NB4 (cell line): ENCODE measurements at regions not wholly inside any gene's neighbourhood (a gene's known extent, or its start where the extent isn't known, plus 50 kb on each side); places are given as distances from the start of the nearest gene placed in this dataset.

Experiments
- DNase-seq: peaks from one replicate; pipeline ENCODE4 v3.0.0; 2010; ENCODE audit warnings: low read depth
- H3K4me3 ChIP-seq: one replicate; pipeline ENCODE4 v1.5.1; 2011; ENCODE audit warnings: mild to moderate bottlenecking, low read depth, low read length, moderate library complexity
- MYC ChIP-seq: IDR thresholded peaks from 2 replicates; pipeline ENCODE4 v1.6.1; 2011; ENCODE audit warnings: low read depth, low read length
- POLR2A ChIP-seq: IDR thresholded peaks from 2 replicates; pipeline ENCODE4 v1.6.1; 2011; ENCODE audit warnings: mild to moderate bottlenecking; ENCODE audit not compliant: insufficient read length; ENCODE audit errors: extremely low read depth
- TF ChIP-seq, protein P1 (sequence below): IDR thresholded peaks from one replicate; pipeline ENCODE4 v1.5.1; 2012; ENCODE audit warnings: low read depth, low read length
- TF ChIP-seq, protein P2 (sequence below): IDR thresholded peaks from 2 replicates; pipeline ENCODE4 v1.6.1; 2011; ENCODE audit warnings: low read depth, low read length

- TF ChIP-seq MYC = no peak
- TF ChIP-seq, protein P1, sequence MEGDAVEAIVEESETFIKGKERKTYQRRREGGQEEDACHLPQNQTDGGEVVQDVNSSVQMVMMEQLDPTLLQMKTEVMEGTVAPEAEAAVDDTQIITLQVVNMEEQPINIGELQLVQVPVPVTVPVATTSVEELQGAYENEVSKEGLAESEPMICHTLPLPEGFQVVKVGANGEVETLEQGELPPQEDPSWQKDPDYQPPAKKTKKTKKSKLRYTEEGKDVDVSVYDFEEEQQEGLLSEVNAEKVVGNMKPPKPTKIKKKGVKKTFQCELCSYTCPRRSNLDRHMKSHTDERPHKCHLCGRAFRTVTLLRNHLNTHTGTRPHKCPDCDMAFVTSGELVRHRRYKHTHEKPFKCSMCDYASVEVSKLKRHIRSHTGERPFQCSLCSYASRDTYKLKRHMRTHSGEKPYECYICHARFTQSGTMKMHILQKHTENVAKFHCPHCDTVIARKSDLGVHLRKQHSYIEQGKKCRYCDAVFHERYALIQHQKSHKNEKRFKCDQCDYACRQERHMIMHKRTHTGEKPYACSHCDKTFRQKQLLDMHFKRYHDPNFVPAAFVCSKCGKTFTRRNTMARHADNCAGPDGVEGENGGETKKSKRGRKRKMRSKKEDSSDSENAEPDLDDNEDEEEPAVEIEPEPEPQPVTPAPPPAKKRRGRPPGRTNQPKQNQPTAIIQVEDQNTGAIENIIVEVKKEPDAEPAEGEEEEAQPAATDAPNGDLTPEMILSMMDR = no peak
Observed at GRCh38 chr5:4001758-4002533, 406.3 kb downstream of the IRX1 start.

DNA sequence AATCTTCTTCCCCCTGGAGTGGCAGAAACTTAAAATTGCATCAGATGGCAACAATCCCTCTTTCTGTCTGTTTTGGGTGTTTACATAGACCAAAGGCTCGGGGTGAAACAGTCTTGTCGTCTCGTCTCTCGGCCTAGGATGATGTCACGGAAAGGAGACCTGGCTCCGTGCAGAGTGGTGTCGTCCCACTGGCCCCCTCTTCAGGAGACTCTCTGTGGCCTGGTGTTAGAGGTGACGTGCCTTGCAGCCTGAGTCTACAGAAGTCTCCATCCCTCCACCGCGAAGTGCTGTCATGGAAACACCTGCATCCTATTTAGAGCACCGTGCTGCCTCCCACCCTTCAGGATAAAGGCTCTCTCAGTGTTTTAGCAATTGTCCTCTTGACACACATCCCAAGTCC lies 409.7 kb downstream of the IRX1 start:
- no peak overlapping the region for H3K4me3 ChIP-seq
- TF ChIP-seq MYC (no peak), POLR2A (no peak)
- TF ChIP-seq, protein P1 = no peak
- TF ChIP-seq, protein P2, sequence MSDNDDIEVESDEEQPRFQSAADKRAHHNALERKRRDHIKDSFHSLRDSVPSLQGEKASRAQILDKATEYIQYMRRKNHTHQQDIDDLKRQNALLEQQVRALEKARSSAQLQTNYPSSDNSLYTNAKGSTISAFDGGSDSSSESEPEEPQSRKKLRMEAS = no peak
- no peak for DNase-seq

More at GRCh38 chr5:4001758-4002533, 406.3 kb downstream of the IRX1 start:
- no peak for DNase-seq
- no peak overlapping the region for H3K4me3 ChIP-seq

- no peak for DNase-seq
- TF ChIP-seq MYC = no peak
- TF ChIP-seq, protein P1 = no peak
- no peak for TF ChIP-seq POLR2A
- TF ChIP-seq, protein P2 = no peak
- H3K4me3 ChIP-seq = no peak overlapping the region
Observed at GRCh38 chr5:4007001-4007400, 411.4 kb downstream of the IRX1 start.

GRCh38 chr5:4011943-4012342 lies 416.3 kb downstream of the IRX1 start:
- TF ChIP-seq, protein P1 = no peak
- TF ChIP-seq, protein P2 = no peak
- no peak for TF ChIP-seq MYC
- TF ChIP-seq POLR2A = no peak
- DNase-seq = no peak
- no peak overlapping the region for H3K4me3 ChIP-seq

- TF ChIP-seq, protein P1 = no peak
- TF ChIP-seq POLR2A = no peak
- no peak overlapping the region for H3K4me3 ChIP-seq
- no peak for DNase-seq
Observed at GRCh38 chr5:4013106-4013898, 417.7 kb downstream of the IRX1 start.
